Muscle layer of colon (tissue), 2 donors: ENCODE measurements at regions not wholly inside any gene's neighbourhood (a gene's known extent, or its start where the extent isn't known, plus 50 kb on each side); places are given as distances from the start of the nearest gene placed in this dataset.

Experiments
- H3K27ac ChIP-seq: one replicate; pipeline ENCODE4 v1.7.0; 2013; ENCODE audit warnings: low read depth, mild to moderate bottlenecking, low read length, moderate library complexity
- H3K27me3 ChIP-seq, 2 donors: one replicate each; pipeline ENCODE4 v1.7.0; 2013; ENCODE audit warnings: low read length in 2 of 2, mild to moderate bottlenecking in 2 of 2; ENCODE audit not compliant: insufficient read depth in 2 of 2, control insufficient read depth in 1 of 2
- H3K36me3 ChIP-seq: one replicate; pipeline ENCODE4 v1.7.0; 2013; ENCODE audit warnings: mild to moderate bottlenecking, low read length; ENCODE audit not compliant: insufficient read depth
- H3K4me1 ChIP-seq: one replicate; pipeline ENCODE4 v1.7.0; 2013; ENCODE audit warnings: mild to moderate bottlenecking, low read length; ENCODE audit not compliant: insufficient read depth
- H3K4me3 ChIP-seq, 2 donors: one replicate each; pipeline ENCODE4 v1.7.0; 2013; ENCODE audit warnings: low read length in 2 of 2, low read depth in 1 of 2, mild to moderate bottlenecking in 1 of 2, moderate library complexity in 1 of 2
- H3K9ac ChIP-seq: one replicate; pipeline ENCODE4 v1.7.0; 2013; ENCODE audit warnings: low read length
- H3K9me3 ChIP-seq: one replicate; pipeline ENCODE4 v1.7.0; 2013; ENCODE audit warnings: mild to moderate bottlenecking, low read length
- donor health status: abdominal sarcoma.
- donor health status: Adenocarcinoma of cecum.

DNA sequence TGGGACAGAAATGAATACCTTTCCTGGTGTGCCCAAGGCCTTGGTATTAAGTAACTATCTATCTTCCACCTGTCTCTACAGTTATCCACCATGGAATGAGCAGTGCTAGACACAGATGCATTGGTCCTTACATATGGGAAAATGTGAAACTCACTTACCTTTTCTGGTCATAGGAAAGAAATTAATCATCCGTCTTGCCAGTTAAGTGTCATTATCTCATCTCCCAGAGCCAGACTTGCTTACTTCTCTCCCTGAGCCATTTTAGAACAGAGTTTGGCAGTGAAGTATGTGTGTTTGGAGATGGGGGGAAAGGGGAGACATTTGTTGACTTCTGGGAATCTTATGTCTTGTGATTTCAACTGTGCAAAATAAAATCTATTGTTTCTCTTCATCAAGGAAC is 1211.0 kb upstream of the CDH6 start:
- no peaks in the 10 kb centered on the region for H3K9me3 ChIP-seq
- no peak overlapping the region for H3K4me3 ChIP-seq
- no peak overlapping the region for H3K9ac ChIP-seq
- no peaks in the 10 kb centered on the region for H3K36me3 ChIP-seq
- no peaks in the 10 kb centered on the region for H3K4me1 ChIP-seq
- H3K27me3 ChIP-seq, result no peaks in the 10 kb centered on the region
- H3K27ac ChIP-seq, result no peak overlapping the region

GRCh38 chr5:29972597-29972996 is 1220.9 kb upstream of the CDH6 start:
- no peak overlapping the region for H3K27ac ChIP-seq
- H3K9me3 ChIP-seq, result no peaks in the 10 kb centered on the region
- H3K27me3 ChIP-seq, result no peaks in the 10 kb centered on the region
- H3K9ac ChIP-seq, result no peak overlapping the region
- H3K4me3 ChIP-seq, result no peak overlapping the region
- no peaks in the 10 kb centered on the region for H3K4me1 ChIP-seq
- H3K36me3 ChIP-seq, result no peaks in the 10 kb centered on the region

DNA sequence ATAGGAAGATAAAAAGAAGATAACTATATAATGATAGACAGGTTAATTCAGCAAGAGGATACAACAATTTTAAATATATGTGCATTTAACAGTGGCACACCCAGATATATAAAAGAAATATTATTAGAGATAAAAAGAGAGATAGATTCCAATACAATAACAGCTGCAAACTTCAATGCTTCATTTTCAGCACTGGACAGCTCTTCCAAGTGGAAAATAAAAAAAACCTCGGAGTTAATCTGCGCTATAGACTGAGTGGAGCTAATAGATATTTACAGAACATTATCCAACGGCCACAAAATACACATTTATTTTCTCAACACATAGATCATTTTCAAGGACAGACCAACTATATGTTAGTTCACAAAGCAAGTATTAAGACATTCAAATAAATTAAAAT is 1229.5 kb upstream of the CDH6 start:
- Histone ChIP-seq H3K9me3 (no peaks in the 10 kb centered on the region), H3K4me3 (no peak overlapping the region), H3K4me1 (no peaks in the 10 kb centered on the region), H3K36me3 (no peaks in the 10 kb centered on the region), H3K27me3 (no peaks in the 10 kb centered on the region), H3K27ac (no peak overlapping the region), H3K9ac (no peak overlapping the region)

DNA sequence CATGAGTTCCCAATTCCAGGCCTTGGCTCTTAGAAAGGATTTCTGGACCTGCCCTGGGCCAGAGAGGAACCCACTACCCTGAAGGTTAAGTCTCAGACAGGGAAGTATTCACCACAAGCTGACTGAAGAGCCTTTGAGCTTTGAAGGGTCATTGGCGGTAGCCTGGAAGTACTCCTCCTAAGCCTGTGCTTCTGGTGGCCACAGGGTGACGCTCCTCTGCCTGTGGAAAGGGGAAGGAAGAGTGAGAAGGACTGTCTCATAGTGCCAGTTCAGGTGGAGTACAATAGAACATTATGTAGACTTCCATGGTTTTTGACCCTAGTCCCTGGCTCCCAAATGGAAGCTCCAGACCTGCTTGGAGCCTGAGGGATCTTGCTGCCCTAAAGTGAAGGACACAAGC is 1233.2 kb upstream of the CDH6 start:
- Histone ChIP-seq H3K27me3 (no peaks in the 10 kb centered on the region), H3K4me3 (no peak overlapping the region), H3K27ac (no peak overlapping the region), H3K36me3 (no peaks in the 10 kb centered on the region), H3K4me1 (no peaks in the 10 kb centered on the region), H3K9ac (no peak overlapping the region), H3K9me3 (no peaks in the 10 kb centered on the region)

GRCh38 chr5:29950416-29951145 is 1242.9 kb upstream of the CDH6 start:
- Histone ChIP-seq H3K27ac (no peak overlapping the region), H3K9ac (no peak overlapping the region), H3K9me3 (no peaks in the 10 kb centered on the region), H3K4me3 (no peak overlapping the region), H3K4me1 (no peaks in the 10 kb centered on the region), H3K27me3 (no peaks in the 10 kb centered on the region), H3K36me3 (no peaks in the 10 kb centered on the region)

GRCh38 chr5:29949301-29949872 is 1244.1 kb upstream of the CDH6 start:
- Histone ChIP-seq H3K27ac (no peak overlapping the region), H3K4me1 (no peaks in the 10 kb centered on the region), H3K9ac (no peak overlapping the region), H3K4me3 (no peak overlapping the region), H3K36me3 (no peaks in the 10 kb centered on the region), H3K9me3 (no peaks in the 10 kb centered on the region), H3K27me3 (no peaks in the 10 kb centered on the region)

- Histone ChIP-seq H3K27ac (no peak overlapping the region), H3K9me3 (no peaks in the 10 kb centered on the region), H3K9ac (no peak overlapping the region), H3K4me3 (no peak overlapping the region), H3K27me3 (no peaks in the 10 kb centered on the region), H3K4me1 (no peaks in the 10 kb centered on the region), H3K36me3 (no peaks in the 10 kb centered on the region)
These were observed 1249.2 kb upstream of the CDH6 start for GRCh38 chr5:29944327-29944726.

DNA sequence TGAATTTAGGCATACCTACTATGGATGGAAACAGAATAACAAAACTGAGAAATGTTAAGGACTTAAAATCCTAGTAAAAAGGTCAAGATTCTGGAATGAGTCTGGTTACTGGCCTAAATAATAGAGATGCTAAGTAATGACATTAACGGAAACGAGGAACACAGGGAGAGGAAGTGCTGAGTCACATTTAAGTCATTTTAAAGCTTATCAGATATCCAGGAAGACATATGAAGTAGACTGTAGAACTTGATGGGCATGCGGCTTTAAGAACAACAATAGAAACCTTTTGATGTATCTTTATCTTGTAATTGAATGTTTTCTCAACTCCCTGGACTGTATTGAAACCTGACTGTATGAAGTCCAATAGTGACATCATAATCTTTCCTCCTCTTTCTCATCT is 1251.4 kb upstream of the CDH6 start:
- H3K9ac ChIP-seq, result no peak overlapping the region
- no peak overlapping the region for H3K27ac ChIP-seq
- H3K4me1 ChIP-seq, result no peaks in the 10 kb centered on the region
- no peaks in the 10 kb centered on the region for H3K9me3 ChIP-seq
- H3K4me3 ChIP-seq, result no peak overlapping the region
- H3K27me3 ChIP-seq, result no peaks in the 10 kb centered on the region
- no peaks in the 10 kb centered on the region for H3K36me3 ChIP-seq

- Histone ChIP-seq H3K9me3 (no peaks in the 10 kb centered on the region), H3K36me3 (no peaks in the 10 kb centered on the region), H3K4me3 (no peak overlapping the region), H3K9ac (no peak overlapping the region), H3K27me3 (no peaks in the 10 kb centered on the region), H3K27ac (no peak overlapping the region), H3K4me1 (no peaks in the 10 kb centered on the region)
These were observed 1253.5 kb upstream of the CDH6 start for GRCh38 chr5:29939988-29940387.

GRCh38 chr5:29935371-29935770 is 1258.1 kb upstream of the CDH6 start:
- H3K9ac ChIP-seq, result no peak overlapping the region
- H3K9me3 ChIP-seq, result no peaks in the 10 kb centered on the region
- no peak overlapping the region for H3K4me3 ChIP-seq
- no peaks in the 10 kb centered on the region for H3K4me1 ChIP-seq
- H3K27ac ChIP-seq, result no peak overlapping the region
- H3K27me3 ChIP-seq, result no peaks in the 10 kb centered on the region
- H3K36me3 ChIP-seq, result no peaks in the 10 kb centered on the region

DNA sequence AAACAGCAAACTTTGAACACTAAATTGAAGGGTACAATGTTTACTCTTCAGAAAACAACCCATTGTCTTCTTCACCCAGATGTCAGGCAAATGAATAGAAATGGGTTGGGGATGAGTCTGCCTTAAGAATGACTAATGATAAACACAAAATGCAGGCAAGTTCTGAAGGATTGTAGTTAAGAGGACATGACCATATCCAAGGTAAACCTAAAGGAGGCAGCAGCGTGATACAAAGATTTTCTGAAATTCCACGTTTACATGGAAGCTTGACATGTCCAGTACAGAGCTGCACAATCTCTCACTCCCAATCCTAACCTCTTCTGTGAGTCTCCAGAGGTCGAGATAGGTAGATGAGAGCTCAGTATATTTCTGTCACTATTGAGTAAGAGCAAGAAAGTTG is 1263.2 kb upstream of the CDH6 start:
- Histone ChIP-seq H3K36me3 (no peaks in the 10 kb centered on the region), H3K9me3 (no peaks in the 10 kb centered on the region), H3K27me3 (no peaks in the 10 kb centered on the region), H3K4me3 (no peak overlapping the region), H3K9ac (no peak overlapping the region), H3K4me1 (no peaks in the 10 kb centered on the region), H3K27ac (no peak overlapping the region)

DNA sequence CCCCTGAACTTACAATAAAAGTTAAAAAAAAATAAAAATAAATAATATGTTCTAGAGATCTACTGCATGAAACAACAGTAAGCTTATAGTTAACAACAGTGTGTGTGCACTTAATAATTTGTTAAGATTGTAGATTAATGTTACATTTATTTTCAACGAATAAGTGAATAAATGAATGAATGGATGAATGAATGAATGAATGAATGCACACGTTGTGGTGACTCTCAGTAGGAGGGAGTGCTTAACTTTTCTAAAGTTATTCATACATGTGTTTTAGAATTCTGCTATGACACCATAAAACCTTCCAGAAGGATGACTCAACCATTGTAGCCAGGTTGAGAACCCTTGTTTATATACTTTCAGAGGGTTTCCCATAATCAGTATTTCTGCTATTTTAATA is 1269.4 kb upstream of the CDH6 start:
- Histone ChIP-seq H3K9ac (no peak overlapping the region), H3K4me3 (no peak overlapping the region), H3K27me3 (no peaks in the 10 kb centered on the region), H3K27ac (no peak overlapping the region), H3K4me1 (no peaks in the 10 kb centered on the region), H3K36me3 (no peaks in the 10 kb centered on the region), H3K9me3 (no peaks in the 10 kb centered on the region)
